ENCODE measurements at regions not wholly inside any gene's neighbourhood (a gene's known extent, or its start where the extent isn't known, plus 50 kb on each side); places are given as distances from the start of the nearest gene placed in this dataset.

DNA sequence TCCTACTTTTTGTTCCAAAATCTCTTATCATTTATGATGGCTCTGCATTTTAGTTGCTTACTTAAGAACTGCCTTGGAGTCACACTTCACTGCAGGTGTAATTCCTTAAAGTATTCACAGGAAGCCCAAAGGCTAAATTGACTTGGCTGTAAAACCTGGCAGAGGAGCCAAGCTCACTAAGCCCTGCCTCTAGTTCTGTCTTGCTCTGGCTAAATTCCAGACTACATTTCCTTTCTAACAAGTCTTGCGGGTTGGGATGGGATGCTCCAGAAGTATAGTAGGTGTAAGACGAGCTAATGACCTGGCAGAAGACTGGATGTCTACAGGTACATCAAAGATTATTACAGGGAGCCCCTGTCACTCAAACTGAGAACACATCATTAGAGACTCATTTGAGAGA lies 924.0 kb upstream of the INTU start:
- DNase-seq (ENCODE audit: low spot score) (no peak), ATAC-seq (ENCODE audit: low FRiP score) (no peak)
- TF ChIP-seq, protein P1, sequence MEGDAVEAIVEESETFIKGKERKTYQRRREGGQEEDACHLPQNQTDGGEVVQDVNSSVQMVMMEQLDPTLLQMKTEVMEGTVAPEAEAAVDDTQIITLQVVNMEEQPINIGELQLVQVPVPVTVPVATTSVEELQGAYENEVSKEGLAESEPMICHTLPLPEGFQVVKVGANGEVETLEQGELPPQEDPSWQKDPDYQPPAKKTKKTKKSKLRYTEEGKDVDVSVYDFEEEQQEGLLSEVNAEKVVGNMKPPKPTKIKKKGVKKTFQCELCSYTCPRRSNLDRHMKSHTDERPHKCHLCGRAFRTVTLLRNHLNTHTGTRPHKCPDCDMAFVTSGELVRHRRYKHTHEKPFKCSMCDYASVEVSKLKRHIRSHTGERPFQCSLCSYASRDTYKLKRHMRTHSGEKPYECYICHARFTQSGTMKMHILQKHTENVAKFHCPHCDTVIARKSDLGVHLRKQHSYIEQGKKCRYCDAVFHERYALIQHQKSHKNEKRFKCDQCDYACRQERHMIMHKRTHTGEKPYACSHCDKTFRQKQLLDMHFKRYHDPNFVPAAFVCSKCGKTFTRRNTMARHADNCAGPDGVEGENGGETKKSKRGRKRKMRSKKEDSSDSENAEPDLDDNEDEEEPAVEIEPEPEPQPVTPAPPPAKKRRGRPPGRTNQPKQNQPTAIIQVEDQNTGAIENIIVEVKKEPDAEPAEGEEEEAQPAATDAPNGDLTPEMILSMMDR (IDR thresholded peaks at IDR 0.05), result no peak

DNA sequence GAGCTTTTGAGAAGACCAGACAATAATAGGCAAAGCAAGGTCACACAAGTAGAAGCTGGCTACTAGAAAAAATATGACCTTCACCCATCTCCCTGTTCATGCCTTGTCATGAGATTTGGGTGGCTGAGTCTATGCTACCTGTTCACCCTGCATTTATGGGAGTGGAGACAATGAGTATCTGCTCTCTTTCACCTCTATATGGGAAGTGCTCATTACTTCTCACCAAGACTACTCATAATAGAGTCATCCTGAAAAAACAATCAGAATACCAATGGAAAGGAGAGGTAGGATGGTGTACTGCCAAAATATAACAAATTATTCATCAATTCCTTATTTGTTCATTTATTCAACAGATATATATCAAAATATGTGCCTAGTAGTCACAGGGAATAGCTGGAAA lies 921.8 kb upstream of the INTU start:
- ATAC-seq (ENCODE audit: low FRiP score), result no peak
- no peak for DNase-seq (ENCODE audit: low spot score)
- TF ChIP-seq, protein P1 (IDR thresholded peaks at IDR 0.05), result no peak

DNA sequence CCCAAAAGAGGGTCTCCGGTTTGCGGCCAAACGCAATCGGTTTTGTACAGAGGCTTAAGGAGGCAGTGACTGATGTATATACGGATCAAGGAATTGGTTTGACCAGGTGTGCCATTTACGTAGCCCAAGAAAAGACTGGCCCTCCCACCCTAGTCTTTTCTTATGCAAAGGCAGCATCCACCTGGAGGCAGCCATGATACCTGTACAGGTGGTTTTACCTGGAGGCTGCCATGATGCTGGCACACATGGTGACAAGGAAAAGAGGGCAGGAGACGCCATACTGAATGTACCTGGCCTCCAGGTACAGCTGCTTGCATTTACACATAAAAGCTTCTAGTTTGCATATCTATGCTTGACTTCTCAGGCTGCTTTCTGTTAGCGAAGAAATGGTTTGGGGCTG lies 917.7 kb upstream of the INTU start:
- no peak for DNase-seq (ENCODE audit: low spot score)
- TF ChIP-seq, protein P1 (IDR thresholded peaks at IDR 0.05), result no peak
- ATAC-seq (ENCODE audit: low FRiP score), result no peak

DNA sequence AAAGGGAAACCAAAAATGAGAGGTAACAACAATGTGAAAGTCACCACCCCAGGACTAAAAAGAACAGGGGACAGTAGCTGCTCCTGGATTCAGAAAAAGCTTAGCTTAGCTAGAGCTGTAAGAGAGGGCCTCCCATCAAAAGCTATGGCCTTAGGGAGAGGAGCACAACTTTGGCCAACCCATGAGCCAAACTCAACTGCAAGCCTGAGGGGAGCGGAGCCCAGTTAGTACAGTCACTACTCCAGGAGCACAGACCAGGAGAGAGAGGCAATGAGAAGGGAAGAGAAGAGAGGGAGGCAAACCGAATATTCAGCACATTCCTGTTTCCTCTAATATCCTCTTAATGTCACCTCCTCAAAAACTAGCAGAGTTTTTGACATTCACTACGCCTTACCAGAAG lies 917.1 kb upstream of the INTU start:
- TF ChIP-seq, protein P1 (IDR thresholded peaks at IDR 0.05), result no peak
- ATAC-seq (ENCODE audit: low FRiP score) (no peak), DNase-seq (ENCODE audit: low spot score) (no peak)

DNA sequence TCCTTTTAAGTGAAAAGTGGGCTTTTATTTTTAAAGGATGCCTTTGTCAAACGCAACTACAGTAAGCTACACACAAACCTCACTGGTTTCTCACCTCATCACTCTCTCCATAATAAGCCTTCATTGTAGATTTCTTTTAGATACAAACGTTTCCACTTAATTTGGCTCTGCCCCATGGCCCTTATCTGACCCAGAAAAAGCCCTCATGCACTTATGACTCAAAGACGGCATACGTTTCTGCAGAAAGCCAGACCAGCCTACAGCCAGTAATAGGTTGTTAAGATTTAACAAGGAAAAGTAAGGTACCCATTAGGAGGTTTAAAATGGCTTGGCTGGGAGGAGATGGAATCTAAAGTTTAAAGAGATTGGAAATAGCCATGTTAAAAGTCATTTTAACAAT lies 914.6 kb upstream of the INTU start:
- TF ChIP-seq, protein P1 (IDR thresholded peaks at IDR 0.05), result no peak
- DNase-seq (ENCODE audit: low spot score), result no peak
- ATAC-seq (ENCODE audit: low FRiP score), result no peak

DNA sequence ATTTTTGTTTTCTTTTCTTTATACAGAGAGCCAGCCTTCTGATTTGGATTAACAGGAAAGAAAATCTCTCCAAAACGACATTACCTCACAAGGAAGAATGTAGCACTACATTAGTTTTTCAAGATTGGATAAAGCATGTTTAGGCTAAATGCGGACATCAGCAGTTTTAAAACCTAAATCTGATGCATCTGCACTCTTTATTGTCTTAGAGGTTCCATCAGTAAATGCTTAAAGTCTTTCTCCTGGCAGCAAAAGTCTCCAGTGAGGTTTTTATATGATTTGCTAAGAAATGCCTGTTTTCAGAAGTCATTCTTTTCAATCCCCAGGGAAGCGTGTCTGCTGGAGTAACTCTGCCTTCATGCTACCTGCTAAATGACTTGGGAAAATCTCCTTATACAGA lies 912.9 kb upstream of the INTU start:
- DNase-seq (ENCODE audit: low spot score) (no peak), ATAC-seq (ENCODE audit: low FRiP score) (no peak)
- TF ChIP-seq, protein P1 (IDR thresholded peaks at IDR 0.05), result no peak

DNA sequence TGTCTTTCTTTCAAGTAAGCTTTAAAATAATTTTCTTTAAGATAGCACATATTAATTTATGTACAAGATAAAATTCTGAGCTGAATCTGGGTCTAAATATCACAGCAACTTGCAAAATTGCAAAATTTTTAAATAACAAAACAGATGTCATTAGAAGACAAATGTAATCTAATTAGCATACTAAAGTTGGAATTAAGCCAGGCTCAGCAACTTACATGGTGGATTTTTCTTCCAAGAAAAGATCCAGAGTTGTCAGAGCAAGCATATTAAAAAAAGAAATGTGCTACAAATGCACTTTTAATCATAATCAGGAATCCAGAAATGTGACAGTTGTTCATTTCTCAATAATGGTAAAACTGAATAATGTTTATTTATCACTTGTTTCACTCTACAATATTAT lies 906.9 kb upstream of the INTU start:
- TF ChIP-seq, protein P1 (IDR thresholded peaks at IDR 0.05), result no peak
- no peak for ATAC-seq (ENCODE audit: low FRiP score)
- DNase-seq (ENCODE audit: low spot score), result no peak

Measured in omental fat pad (tissue), 3 donors.